ENCODE measurements at regions not wholly inside any gene's neighbourhood (a gene's known extent, or its start where the extent isn't known, plus 50 kb on each side); places are given as distances from the start of the nearest gene placed in this dataset.
"Not testable (repeated sequence)": the region's sequence is repeated elsewhere in the genome, so short reads cannot be mapped to it uniquely, and the experiment has no call there.

DNA sequence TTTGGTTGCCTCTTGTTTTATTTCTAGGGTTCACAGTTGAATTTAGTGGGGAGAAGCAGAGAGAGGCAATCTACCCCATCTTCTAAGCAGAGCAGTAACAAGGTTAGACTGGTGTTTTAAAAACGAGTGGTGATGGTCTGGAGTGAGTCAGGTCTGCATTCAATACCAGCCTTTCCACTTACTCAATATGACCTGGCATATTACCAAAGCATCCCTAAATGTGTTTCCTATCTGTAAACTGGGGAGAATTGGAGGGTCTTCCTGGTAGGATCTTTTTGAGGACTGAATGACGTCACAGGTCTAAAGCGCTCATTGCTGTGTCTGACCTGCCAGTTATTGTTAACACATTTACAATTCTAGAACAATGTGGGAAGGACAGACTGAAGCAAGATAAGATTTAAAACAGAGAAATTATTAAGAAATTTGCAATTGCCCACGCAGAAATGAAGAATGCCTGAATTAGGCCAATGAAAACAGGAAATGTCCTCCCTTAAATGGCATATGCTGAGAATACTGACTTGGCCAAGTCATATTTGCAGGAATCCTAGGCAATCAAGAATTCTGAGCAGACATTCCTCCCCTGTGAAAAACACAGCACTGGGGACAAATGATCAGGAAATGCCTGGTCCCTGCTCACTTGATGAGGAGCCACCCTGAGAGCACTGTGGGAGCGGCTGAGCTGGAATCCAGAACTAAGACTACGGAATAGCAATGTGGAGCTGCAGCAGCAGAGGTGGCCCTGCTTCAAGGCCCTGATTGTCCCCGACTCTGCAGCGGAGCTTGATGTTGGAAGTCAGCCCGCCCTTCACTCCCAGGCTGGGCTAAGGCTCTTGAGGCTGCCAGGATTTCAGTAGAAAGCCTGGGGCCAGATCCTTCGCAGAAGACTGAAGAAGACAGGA lies 184.5 kb upstream of the CXCL12 start:
- DNase-seq: no peak

DNA sequence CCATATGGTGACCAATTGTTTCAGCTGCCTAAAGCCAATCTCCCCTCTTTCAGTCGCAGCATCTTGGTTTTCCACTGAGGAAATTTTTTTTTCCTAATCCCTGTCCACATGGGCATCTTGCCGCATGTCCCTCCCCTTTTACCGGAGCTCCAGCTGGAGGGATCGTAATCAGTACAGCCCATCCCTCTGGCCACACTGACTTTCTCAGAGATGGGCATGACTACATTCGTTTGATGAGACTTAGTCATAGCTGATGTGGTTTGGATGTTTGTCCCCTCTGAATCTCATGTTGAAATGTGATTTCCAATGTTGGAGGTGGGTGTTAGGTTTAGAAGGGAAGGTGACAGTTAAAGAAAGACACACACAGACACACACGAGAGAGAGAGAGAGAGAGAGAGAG lies 186.8 kb upstream of the CXCL12 start:
- no peak for DNase-seq

DNA sequence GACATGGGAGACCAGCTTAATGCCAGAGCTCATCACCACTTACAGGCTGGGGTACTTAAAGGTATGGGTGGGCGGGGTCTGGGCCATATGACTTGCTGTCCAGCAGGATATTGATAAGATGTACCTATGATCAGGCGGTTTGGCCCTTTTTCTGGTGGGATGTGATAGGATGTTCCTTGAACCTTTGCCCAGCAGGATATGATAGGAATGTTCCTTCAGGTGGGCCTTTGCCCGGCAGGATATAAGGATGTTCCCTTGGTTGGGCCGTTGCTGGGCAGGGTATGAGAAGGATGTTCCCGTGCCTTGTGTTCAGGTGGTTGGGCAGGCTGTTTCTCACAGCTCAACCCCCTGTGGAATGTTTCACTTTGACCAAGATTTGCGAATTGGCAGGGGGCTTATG lies 187.2 kb upstream of the CXCL12 start:
- DNase-seq: no peak

DNA sequence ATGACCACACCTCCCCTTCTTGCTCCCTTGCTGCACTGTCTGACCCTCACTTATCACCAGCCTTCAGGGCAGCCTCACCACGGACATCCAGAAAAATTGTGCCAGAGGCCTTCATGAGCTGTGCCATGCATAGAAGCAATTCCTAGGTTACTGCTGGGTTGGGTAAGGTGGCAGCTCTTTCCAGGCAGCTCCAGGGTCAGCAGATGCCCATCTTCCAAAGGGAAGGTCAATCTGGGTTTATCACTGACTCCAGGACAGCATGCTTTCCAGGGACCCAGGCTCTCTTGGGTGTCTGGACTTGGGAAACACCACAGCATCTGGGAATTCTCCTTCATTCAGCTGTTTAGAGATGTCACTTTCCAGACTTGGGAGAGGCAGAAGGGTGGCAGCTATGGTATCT lies 188.9 kb upstream of the CXCL12 start:
- no peak for DNase-seq

DNA sequence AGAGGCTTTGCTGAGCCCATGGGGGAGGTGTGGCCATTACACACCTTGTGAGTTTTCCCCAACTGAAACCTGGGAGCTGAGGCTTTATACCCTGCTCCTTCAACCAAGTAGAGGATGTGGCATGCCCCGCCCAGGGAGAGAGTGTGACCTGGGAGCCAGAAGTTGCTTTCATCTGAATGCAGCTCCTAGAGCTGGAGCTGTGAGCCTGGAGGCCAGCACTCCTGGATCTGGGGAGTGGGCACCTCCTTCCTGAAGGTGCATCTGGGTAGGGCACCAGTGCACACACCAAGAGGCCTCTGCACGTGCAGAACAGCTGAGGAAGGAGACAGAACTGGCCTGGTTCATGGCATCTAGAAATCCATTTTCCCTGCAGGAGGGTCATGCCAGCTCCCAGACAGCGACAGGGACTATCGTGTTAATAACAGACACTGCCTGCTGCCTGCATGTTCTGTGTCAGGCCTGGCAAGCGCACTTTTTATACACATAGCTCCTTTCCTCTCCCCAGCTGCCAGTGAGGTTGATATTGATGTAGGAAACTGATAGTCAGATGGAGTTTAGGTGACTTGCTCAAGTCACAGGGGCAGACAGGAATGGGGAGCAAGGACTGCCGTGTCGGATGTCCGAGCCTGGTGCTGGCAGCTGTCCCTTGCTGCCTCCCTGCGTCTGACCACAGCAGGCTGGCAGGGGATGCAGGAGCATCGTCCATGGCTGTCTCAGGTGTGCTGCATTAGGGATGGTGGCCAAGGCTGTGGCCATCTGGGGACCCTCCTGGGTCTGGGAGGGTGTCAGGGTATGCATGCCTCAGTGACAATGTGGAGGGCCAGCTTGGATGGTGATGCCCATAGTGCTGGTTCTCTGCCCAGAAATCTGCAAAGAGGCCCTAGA lies 189.9 kb upstream of the CXCL12 start:
- no peak for DNase-seq

DNA sequence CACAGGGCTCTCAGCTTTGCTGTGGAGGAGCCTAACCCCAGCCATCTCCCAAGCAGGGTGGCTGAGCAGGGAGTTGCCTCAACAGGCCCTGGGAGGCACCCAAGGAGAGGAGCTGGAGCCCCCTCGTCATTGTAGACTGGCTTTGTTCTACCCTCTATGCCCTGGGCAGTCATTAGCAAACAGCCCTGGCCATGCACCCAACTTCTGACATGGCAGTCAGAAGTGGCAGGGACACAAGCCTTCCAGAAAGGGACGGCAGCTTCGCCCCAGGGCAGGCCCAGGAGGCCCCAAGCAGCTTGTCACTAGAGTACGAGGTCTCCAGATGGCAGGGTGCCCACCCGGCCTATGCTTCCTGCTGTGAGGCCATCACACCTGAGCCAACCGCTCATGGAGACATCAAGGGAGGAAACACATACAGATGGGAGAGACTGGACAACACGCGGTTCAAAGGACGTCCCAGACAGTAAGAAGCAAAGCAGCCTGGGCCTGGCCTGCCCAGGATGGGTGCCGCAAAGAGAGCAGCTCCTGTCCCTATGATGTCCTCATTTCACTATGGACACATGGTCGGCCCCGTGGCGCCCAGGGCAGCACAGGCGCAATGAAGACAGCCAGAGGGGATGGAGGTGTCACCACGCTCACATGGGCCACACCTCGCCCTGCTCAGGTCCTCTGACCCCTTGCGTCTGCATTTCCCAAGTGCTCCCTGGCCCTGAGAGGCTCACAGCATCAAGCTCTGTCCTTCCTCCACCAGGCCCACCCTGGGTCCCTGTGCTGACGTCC lies 190.9 kb upstream of the CXCL12 start:
- no peak for DNase-seq

DNA sequence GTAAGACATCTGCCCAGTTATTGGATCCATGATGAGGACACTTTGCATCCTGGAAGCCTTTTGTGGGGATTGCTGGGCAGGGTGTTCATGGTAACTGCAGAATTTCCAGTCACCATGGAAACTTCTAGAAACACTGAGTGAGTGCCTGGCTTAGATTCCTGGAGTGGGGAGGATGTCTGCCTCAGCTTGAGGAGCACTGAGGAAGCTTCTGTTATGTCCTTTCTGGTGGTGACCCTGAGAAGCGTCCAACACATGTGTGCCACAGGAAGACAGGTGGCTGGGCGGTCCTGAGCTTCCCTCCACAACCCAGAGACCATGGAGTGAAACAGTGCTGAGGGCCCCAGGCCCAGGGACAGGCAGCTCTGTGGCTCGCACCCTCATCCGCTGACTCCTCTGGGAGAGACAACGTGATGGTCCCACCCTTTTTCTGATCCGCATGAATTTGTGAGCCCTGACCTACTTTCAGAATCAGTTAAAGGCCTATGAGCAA lies 191.8 kb upstream of the CXCL12 start:
- DNase-seq: no peak

DNA sequence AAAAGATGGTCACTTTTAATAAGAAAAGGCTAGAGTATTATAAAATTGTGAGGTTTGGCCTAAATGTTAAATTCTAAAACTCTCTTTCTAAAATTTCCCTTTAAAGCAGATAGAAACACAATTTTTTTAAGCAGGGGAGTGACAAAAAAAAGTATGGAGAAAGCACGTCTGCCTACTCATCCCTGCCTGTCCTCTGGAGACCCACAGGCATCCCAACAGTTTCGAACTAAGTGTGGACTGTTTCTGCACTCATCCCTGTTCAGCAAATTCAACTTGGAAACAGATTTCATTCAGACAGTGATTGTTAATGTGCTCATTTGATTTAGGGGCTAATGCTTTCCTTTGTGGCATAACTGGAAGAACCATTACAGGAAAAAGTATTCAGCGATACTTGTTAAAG lies 192.6 kb upstream of the CXCL12 start:
- DNase-seq: no peak

DNA sequence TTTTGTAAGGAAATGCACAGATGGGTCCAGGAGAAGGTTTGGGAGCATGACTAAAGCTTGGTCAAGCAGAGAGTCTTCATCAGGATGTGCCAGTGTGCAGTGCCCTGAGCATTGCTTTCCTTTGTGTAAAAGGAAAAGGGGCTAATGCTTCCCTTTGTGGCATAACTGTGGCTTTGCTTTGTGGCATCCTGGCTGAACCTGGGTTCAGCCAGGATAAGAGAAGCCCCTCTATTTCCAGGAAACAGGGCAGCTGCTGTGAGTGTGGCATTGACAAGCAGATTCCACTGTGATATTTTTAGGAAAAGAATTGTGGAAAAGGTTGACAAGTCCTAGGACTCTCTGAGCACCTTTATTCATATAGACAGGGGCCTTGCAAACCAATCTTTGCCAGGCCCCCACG lies 193.4 kb upstream of the CXCL12 start:
- no peak for DNase-seq

DNA sequence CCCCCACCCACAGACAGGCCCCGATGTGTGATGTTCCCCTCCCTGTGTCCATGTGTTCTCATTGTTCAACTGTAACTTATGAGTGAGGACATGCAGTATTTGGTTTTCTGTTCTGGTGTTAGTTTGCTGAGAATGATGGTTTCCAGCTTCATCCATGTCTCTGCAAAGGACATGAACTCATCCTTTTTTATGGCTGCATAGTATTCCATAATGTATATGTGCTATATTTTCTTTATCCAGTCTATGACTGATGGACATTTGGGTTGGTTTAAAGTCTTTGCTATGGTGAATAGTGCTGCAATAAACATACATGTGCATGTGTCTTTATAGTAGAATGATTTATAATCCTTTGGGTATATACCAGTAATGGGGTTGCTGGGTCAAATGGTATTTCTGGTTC lies 194.1 kb upstream of the CXCL12 start:
- not testable (repeated sequence) for DNase-seq

DNA sequence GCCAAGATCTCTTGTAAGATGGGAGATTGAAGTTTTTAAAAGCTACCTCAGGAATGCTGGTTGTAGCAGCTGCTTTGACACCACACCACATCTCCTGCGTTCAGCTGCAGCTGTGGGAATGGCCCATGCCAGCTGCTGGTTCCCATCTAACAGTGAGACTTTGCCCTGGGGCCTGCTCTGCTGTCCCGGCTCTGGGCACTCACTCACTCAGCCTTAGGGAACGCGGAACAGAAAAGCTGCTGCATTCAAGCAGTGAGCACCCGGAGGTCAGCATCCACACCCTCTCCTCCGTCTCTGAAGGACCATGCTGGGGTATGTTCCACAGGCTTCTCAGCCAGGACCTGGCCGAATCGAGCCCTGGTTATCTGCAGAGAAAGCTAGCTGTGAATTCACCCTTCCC lies 197.1 kb upstream of the CXCL12 start:
- no peak for DNase-seq

DNA sequence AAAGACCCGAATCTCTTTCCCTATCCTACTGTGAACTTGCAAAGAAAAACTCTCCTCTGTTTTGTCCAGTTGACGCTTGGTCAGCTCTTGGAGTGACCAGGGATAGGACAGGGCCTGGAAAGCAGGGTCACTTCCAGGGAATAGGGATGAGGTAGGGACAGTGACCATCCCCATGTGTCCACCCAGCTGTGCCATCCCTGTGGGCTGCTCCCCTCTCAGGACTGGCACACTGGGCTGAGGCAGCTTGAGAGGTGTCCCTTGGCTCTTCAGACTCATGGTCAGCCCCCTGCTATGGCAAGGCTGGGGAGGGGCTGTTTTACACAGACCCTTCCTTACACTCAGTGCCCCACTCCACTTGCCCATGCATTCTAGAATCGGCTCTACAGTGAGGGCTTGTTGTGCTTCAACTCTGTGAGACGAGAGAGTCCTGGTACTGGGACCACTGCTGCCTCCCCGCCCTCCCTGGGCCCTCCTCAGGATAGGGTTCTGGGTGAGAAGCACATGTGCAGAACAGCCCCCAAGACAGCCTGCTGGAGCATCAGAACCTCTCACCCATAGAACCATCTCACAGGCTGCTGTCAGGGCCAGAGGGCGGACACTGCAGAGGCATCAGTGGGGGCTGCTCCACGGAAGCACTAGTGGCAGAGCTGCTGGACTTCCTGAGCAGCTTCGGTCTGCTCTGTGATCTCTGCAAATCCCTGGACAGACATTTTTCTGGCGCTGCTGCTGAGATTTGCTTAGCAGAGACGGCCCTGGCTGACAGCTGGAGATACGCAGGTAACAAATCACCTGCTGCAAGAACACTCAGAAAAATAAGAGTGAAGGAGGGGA lies 202.8 kb upstream of the CXCL12 start:
- no peak for DNase-seq

DNA sequence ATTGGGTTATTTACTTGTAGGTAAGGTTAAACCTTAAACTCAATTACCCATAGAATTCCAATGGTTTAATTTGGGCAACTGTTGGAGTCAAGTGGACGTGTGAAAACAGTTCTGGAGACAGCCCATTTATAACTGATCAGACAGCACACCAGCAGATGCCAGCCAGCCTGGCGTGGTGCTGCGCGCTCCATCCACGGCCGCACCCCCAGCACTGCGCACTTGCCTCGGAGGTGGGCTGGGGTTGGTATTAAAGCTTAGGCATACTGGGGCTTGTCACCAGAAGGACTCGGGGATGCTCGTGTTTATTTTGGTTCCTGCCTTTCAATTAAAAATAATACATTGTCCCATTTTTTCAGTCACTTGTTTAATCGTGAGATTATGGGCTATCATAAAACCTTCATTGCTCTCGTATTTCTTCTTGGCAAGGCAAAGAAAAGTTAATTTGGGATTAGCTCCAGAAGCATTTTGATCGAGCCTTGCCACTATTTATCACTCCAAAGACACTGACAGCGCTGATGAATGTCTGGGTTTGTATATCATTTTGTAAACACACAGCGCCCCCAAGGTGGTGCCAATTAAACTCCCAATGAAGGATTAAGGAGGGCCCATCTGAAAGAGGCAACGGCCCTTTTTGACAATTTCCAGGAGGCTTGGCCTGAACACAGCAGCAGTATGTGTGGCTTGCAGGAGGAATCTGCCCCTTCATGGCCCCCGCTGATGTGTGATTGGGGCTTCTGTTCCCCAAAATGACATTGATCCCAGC lies 204.5 kb upstream of the CXCL12 start:
- no peak for DNase-seq

DNA sequence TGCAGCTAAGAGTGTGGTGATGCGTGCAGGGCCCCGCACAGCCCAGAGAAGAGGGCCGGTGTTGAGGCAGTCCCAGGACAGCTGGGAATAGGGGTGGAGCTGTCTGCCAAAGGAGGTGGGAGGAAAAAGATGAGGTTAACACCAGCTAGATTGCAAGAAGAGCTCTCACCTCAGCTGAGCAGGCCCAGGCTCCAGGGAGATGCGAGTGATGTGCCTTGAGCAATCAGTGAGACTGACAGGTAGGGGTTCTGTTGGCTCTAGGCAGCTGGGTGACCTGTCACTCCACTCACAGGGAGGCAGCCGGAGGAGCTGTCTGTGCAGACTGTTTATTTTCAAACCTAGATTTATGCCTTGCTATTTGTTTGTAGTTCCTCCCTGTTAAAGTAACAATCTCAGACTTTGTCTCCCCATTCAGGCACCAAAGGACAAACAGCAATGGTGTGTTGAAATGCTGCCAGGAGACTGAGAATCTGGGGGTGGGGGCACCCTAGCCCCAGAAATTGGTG lies 205.1 kb upstream of the CXCL12 start:
- no peak for DNase-seq

DNA sequence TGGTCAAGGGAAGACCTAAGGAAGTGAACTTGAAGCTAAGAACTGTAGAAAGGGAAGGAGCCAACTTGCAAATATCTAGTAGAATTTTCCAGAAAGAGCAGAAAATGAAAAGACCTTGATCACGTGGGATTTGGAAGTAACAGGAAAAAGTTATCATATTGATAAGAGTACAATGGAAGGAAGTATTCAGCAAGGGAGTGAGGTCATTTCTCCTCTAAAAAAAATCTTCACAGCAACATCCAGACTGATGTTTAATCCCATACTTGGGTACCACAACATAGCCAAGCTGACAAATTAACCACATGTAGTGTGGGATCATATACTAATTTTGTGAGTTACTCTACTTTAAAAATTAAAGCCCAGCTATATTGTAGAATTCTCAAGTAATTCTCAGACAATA lies 207.0 kb upstream of the CXCL12 start:
- DNase-seq: no peak

DNA sequence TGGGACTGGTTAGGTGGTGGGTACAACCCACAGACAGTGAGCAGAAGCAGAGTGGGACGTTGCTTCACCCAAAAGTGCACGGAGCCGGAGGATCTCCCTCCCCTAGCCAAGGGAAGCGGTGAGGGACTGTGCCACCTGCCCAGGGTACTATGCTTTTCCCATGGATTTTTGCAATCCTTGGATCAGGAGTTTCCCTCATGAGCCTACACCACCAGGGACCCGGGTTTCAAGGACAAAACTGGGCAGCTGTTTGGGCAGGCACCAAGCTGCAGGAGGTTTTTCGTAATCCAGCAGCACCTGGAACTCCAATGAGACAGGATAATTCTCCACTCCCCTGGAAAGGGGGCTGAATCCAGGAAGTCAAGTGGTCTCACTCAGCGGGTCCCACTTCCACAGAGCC lies 209.1 kb upstream of the CXCL12 start:
- DNase-seq: no peak

DNA sequence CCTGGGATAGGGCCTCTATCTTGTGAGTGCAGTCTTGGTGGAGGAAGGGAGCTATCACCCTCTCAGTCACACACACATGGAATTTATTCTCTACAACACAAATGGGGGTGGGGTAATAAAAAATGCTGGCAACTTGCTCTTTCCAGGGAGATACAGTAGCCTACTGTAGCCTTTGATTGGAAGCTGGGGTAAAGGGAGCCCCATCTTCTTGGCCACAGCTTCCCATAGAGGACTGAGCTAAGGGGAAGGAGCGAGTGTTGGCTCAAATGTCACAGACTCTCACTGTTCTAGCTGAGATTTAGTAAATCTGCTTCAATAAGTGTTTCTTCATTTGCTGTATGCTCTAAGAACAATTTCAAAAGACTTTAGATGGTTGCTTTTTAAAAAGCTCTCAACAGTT lies 222.2 kb upstream of the CXCL12 start:
- no peak for DNase-seq

DNA sequence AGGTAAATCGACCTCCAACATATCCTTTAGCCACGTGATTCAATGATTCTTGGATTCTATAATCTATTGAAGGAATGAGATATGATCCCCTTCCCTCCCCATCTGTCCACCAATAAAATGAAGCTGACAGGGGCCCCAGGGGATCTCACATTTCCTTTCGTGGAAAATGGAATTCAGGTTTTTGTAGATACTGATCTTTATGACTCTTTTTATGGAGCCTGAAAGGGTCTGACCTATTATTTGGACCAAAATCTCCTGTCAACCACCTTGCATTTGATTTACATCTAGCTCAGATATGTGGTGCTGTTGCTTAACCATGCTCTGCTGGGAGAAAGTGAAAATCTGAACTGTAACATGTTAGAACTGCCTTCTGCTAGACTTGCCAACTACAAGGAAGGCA lies 234.0 kb upstream of the CXCL12 start:
- no peak for DNase-seq

DNA sequence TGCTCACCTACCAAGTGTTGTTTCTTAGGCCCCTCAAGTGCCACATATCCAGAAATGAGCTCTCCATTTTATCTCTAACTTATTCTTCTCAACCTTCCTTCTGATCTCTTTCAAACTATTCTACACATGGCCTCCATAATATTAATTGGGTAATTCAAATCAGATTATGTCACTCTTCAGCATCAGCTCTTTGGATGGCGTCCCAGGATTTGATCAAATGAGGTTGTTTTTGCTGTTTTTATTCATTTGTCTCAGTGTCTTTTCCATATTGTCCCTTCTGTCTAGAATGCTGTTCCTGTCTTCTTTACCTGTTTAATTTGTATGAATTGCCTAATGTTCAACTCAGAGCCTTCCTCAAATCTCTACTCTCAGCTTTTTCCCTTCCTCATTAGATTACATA lies 234.6 kb upstream of the CXCL12 start:
- DNase-seq: no peak

DNA sequence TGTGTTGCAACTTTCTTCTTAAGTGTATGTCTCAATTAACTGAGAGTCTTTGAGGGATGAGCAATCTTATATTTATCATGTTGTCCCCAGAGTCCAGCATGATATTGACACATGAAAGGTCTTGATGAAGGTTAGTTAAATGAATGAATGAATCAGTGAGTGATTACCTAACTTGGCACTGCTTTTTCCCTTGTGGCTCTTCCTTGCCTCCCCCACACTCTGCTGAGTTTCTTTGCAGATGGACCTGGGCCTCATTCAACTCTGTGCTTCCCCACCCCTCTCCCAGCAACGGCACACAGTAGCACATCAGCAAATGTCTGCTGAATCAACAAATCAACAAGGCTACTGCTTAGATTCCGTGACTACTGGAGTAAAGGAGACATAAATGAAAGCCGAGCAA lies 235.1 kb upstream of the CXCL12 start:
- no peak for DNase-seq
